ENCODE measurements at regions not wholly inside any gene's neighbourhood (a gene's known extent, or its start where the extent isn't known, plus 50 kb on each side); places are given as distances from the start of the nearest gene placed in this dataset.

DNA sequence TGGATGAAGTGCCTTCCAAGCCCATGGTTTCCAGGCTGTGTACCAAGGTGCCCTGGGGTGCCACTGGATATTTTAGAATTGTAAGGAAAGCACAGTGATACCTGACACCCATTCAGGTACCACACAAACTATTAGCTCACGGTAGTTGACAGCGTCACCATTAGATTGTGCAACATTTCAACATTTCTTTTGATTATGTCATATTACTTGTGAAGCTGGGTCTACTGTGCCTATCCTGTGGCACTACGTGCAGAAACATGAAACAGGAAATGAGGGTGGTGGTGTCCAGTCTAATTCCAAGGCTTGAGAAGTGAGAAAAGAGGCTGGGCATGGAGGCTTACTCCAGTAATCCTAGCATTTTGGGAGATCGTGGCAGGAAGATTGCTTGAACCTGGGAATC, 75.5 kb upstream of the CPM start:
- TF ChIP-seq, protein P1, sequence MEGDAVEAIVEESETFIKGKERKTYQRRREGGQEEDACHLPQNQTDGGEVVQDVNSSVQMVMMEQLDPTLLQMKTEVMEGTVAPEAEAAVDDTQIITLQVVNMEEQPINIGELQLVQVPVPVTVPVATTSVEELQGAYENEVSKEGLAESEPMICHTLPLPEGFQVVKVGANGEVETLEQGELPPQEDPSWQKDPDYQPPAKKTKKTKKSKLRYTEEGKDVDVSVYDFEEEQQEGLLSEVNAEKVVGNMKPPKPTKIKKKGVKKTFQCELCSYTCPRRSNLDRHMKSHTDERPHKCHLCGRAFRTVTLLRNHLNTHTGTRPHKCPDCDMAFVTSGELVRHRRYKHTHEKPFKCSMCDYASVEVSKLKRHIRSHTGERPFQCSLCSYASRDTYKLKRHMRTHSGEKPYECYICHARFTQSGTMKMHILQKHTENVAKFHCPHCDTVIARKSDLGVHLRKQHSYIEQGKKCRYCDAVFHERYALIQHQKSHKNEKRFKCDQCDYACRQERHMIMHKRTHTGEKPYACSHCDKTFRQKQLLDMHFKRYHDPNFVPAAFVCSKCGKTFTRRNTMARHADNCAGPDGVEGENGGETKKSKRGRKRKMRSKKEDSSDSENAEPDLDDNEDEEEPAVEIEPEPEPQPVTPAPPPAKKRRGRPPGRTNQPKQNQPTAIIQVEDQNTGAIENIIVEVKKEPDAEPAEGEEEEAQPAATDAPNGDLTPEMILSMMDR (IDR thresholded peaks at IDR 0.05; ENCODE audit: low read depth, low read length) = no peak
- TF ChIP-seq POLR2A (IDR thresholded peaks at IDR 0.05; ENCODE audit: extremely low read depth, insufficient read length) (no peak), MYC (IDR thresholded peaks at IDR 0.05; ENCODE audit: low read depth, low read length) (no peak)
